ENCODE measurements at regions not wholly inside any gene's neighbourhood (a gene's known extent, or its start where the extent isn't known, plus 50 kb on each side); places are given as distances from the start of the nearest gene placed in this dataset.

GRCh38 chr16:85353839-85354685 is 241.8 kb upstream of the CIBAR2 start:
- no peak for DNase-seq

GRCh38 chr16:85354686-85355514 is 242.6 kb upstream of the CIBAR2 start:
- no peak for DNase-seq

GRCh38 chr16:85355515-85355837 is 243.2 kb upstream of the CIBAR2 start:
- no peak for DNase-seq

- DNase-seq = no peak
Observed at GRCh38 chr16:85356157-85356556, 243.9 kb upstream of the CIBAR2 start.

GRCh38 chr16:85357323-85357722 is 245.1 kb upstream of the CIBAR2 start:
- no peak for DNase-seq

GRCh38 chr16:85357924-85358505 is 245.7 kb upstream of the CIBAR2 start:
- peak; percentile 36 for DNase-seq

GRCh38 chr16:85358704-85359146 is 246.5 kb upstream of the CIBAR2 start:
- no peak for DNase-seq

- no peak for DNase-seq
Observed at GRCh38 chr16:85359147-85359822, 247.0 kb upstream of the CIBAR2 start.

GRCh38 chr16:85360323-85361277 is 248.3 kb upstream of the CIBAR2 start:
- DNase-seq = peak; percentile 95

GRCh38 chr16:85361441-85362118 is 249.3 kb upstream of the CIBAR2 start:
- no peak for DNase-seq

GRCh38 chr16:85362443-85362842 is 250.2 kb upstream of the CIBAR2 start:
- DNase-seq = no peak

GRCh38 chr16:85363427-85363826 is 249.7 kb upstream of the GSE1 start:
- no peak for DNase-seq

- DNase-seq = no peak
Observed at GRCh38 chr16:85363881-85364280, 249.2 kb upstream of the GSE1 start.

- no peak for DNase-seq
Observed at GRCh38 chr16:85364323-85365040, 248.6 kb upstream of the GSE1 start.

GRCh38 chr16:85365120-85365519 is 248.0 kb upstream of the GSE1 start:
- no peak for DNase-seq

GRCh38 chr16:85366031-85366763 is 246.9 kb upstream of the GSE1 start:
- DNase-seq = no peak

GRCh38 chr16:85367485-85367884 is 245.6 kb upstream of the GSE1 start:
- no peak for DNase-seq

- DNase-seq = no peak
Observed at GRCh38 chr16:85369060-85369459, 244.1 kb upstream of the GSE1 start.

- DNase-seq = no peak
Observed at GRCh38 chr16:85369741-85370528, 243.2 kb upstream of the GSE1 start.
